GM23338 (cell line): ENCODE measurements at regions not wholly inside any gene's neighbourhood (a gene's known extent, or its start where the extent isn't known, plus 50 kb on each side); places are given as distances from the start of the nearest gene placed in this dataset.

Experiments
- CREB1 ChIP-seq: fragments of 250-450 bp; sonication (Bioruptor Pico); IDR thresholded peaks from 2 replicates; pipeline ENCODE4 v1.5.0; 2020; ENCODE audit warnings: low read depth, mild to moderate bottlenecking, moderate library complexity
- CTCF ChIP-seq, 2 experiments: fragments of 200-600 bp in 1 of 2; sonication (generic) in 1 of 2; conservative IDR thresholded peaks; 2 replicates each; pipeline versions ENCODE4 v1.5.1 to v1.6.1; 2016 to 2017; ENCODE audit warnings: antibody characterized with exemption in 2 of 2, low read depth in 2 of 2, mild to moderate bottlenecking in 2 of 2, moderate library complexity in 1 of 2
- EZH2 ChIP-seq: fragments of 200-600 bp; sonication (generic); IDR thresholded peaks from one replicate; pipeline ENCODE4 v1.8.0; 2017; ENCODE audit warnings: antibody characterized with exemption, mild to moderate bottlenecking, low read depth; ENCODE audit not compliant: unreplicated experiment
- EZH2phosphoT487 ChIP-seq: fragments of 200-600 bp; sonication (generic); IDR thresholded peaks from one replicate; pipeline ENCODE4 v1.8.1; 2018; ENCODE audit warnings: antibody characterized with exemption; ENCODE audit not compliant: unreplicated experiment
- JUNB ChIP-seq: IDR thresholded peaks from one replicate; pipeline ENCODE4 v1.6.1; 2016; ENCODE audit warnings: antibody characterized with exemption; ENCODE audit not compliant: unreplicated experiment
- NANOG ChIP-seq: IDR thresholded peaks from 2 replicates; pipeline ENCODE4 v1.6.1; 2016; ENCODE audit warnings: antibody characterized with exemption, borderline replicate concordance
- POLR2AphosphoS5 ChIP-seq: IDR thresholded peaks from 2 replicates; pipeline ENCODE4 v1.6.1; 2016; ENCODE audit warnings: antibody characterized with exemption, low read depth
- ZNF114 ChIP-seq: fragments of 250-450 bp; sonication (Bioruptor Pico); IDR thresholded peaks from 2 replicates; pipeline ENCODE4 v1.5.0; 2020; ENCODE audit warnings: mild to moderate bottlenecking, moderate library complexity
- ZNF331 ChIP-seq: fragments of 250-450 bp; sonication (Bioruptor Pico); IDR thresholded peaks from 2 replicates; pipeline ENCODE4 v1.5.0; 2020; ENCODE audit warnings: low read depth, mild to moderate bottlenecking, moderate library complexity
- TF ChIP-seq, protein P1 (sequence below): fragments of 250-450 bp; sonication (Bioruptor Pico); IDR thresholded peaks from 2 replicates; pipeline ENCODE4 v1.5.0; 2020; ENCODE audit warnings: mild to moderate bottlenecking, moderate library complexity
- TF ChIP-seq, protein P2 (sequence below): IDR thresholded peaks from 2 replicates; pipeline ENCODE4 v1.6.1; 2016; ENCODE audit warnings: antibody characterized with exemption
- TF ChIP-seq, protein P3 (sequence below): IDR thresholded peaks from one replicate; pipeline ENCODE4 v1.6.1; 2018; ENCODE audit warnings: antibody characterized with exemption; ENCODE audit not compliant: unreplicated experiment

GRCh38 chr3:135706758-135707375 is 258.7 kb upstream of the PPP2R3A start:
- TF ChIP-seq EZH2 (no peak), CREB1 (no peak), EZH2phosphoT487 (no peak), CTCF (conservative IDR thresholded peaks at IDR 0.05; ENCODE audit: low read depth in 2 of 2) (no peak), ZNF331 (CRISPR knock-in tag) (no peak), NANOG (no peak), POLR2AphosphoS5 (no peak), JUNB (no peak), ZNF114 (CRISPR knock-in tag) (no peak)
- TF ChIP-seq, protein P1, sequence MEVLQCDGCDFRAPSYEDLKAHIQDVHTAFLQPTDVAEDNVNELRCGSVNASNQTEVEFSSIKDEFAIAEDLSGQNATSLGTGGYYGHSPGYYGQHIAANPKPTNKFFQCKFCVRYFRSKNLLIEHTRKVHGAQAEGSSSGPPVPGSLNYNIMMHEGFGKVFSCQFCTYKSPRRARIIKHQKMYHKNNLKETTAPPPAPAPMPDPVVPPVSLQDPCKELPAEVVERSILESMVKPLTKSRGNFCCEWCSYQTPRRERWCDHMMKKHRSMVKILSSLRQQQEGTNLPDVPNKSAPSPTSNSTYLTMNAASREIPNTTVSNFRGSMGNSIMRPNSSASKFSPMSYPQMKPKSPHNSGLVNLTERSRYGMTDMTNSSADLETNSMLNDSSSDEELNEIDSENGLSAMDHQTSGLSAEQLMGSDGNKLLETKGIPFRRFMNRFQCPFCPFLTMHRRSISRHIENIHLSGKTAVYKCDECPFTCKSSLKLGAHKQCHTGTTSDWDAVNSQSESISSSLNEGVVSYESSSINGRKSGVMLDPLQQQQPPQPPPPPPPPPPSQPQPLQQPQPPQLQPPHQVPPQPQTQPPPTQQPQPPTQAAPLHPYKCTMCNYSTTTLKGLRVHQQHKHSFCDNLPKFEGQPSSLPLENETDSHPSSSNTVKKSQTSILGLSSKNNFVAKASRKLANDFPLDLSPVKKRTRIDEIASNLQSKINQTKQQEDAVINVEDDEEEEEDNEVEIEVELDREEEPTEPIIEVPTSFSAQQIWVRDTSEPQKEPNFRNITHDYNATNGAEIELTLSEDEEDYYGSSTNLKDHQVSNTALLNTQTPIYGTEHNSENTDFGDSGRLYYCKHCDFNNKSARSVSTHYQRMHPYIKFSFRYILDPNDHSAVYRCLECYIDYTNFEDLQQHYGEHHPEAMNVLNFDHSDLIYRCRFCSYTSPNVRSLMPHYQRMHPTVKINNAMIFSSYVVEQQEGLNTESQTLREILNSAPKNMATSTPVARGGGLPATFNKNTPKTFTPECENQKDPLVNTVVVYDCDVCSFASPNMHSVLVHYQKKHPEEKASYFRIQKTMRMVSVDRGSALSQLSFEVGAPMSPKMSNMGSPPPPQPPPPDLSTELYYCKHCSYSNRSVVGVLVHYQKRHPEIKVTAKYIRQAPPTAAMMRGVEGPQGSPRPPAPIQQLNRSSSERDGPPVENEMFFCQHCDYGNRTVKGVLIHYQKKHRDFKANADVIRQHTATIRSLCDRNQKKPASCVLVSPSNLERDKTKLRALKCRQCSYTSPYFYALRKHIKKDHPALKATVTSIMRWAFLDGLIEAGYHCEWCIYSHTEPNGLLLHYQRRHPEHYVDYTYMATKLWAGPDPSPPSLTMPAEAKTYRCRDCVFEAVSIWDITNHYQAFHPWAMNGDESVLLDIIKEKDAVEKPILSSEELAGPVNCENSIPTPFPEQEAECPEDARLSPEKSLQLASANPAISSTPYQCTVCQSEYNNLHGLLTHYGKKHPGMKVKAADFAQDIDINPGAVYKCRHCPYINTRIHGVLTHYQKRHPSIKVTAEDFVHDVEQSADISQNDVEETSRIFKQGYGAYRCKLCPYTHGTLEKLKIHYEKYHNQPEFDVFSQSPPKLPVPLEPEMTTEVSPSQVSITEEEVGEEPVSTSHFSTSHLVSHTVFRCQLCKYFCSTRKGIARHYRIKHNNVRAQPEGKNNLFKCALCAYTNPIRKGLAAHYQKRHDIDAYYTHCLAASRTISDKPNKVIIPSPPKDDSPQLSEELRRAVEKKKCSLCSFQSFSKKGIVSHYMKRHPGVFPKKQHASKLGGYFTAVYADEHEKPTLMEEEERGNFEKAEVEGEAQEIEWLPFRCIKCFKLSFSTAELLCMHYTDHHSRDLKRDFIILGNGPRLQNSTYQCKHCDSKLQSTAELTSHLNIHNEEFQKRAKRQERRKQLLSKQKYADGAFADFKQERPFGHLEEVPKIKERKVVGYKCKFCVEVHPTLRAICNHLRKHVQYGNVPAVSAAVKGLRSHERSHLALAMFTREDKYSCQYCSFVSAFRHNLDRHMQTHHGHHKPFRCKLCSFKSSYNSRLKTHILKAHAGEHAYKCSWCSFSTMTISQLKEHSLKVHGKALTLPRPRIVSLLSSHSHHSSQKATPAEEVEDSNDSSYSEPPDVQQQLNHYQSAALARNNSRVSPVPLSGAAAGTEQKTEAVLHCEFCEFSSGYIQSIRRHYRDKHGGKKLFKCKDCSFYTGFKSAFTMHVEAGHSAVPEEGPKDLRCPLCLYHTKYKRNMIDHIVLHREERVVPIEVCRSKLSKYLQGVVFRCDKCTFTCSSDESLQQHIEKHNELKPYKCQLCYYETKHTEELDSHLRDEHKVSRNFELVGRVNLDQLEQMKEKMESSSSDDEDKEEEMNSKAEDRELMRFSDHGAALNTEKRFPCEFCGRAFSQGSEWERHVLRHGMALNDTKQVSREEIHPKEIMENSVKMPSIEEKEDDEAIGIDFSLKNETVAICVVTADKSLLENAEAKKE = no peak
- TF ChIP-seq, protein P2, sequence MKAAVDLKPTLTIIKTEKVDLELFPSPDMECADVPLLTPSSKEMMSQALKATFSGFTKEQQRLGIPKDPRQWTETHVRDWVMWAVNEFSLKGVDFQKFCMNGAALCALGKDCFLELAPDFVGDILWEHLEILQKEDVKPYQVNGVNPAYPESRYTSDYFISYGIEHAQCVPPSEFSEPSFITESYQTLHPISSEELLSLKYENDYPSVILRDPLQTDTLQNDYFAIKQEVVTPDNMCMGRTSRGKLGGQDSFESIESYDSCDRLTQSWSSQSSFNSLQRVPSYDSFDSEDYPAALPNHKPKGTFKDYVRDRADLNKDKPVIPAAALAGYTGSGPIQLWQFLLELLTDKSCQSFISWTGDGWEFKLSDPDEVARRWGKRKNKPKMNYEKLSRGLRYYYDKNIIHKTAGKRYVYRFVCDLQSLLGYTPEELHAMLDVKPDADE = no peak
- TF ChIP-seq, protein P3, sequence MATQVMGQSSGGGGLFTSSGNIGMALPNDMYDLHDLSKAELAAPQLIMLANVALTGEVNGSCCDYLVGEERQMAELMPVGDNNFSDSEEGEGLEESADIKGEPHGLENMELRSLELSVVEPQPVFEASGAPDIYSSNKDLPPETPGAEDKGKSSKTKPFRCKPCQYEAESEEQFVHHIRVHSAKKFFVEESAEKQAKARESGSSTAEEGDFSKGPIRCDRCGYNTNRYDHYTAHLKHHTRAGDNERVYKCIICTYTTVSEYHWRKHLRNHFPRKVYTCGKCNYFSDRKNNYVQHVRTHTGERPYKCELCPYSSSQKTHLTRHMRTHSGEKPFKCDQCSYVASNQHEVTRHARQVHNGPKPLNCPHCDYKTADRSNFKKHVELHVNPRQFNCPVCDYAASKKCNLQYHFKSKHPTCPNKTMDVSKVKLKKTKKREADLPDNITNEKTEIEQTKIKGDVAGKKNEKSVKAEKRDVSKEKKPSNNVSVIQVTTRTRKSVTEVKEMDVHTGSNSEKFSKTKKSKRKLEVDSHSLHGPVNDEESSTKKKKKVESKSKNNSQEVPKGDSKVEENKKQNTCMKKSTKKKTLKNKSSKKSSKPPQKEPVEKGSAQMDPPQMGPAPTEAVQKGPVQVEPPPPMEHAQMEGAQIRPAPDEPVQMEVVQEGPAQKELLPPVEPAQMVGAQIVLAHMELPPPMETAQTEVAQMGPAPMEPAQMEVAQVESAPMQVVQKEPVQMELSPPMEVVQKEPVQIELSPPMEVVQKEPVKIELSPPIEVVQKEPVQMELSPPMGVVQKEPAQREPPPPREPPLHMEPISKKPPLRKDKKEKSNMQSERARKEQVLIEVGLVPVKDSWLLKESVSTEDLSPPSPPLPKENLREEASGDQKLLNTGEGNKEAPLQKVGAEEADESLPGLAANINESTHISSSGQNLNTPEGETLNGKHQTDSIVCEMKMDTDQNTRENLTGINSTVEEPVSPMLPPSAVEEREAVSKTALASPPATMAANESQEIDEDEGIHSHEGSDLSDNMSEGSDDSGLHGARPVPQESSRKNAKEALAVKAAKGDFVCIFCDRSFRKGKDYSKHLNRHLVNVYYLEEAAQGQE = no peak
